Hippocampal formation (tissue), 2 donors: ENCODE measurements at regions not wholly inside any gene's neighbourhood (a gene's known extent, or its start where the extent isn't known, plus 50 kb on each side); places are given as distances from the start of the nearest gene placed in this dataset.

Source experiments
- DNase-seq, 2 donors: peaks; one replicate each; lab custom pipeline; 2025; lab: John Stamatoyannopoulos, UW

DNA sequence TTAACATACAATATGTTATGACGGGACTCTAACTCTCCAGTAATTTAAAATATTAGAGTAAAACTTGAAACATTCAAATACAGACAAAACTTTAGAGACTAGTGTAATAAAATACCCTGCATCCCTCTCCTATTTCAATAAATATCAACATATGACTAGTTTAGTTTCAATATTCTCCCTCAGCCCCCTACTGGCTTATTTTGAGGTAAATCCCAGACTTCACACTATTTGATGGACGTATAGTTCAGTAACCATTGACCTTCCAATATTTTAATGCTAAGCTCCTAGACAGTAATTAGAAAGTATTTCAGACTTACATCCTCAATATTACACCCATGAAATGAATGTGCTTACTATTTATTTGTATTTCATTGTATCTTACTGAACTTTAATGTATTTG is 180.7 kb upstream of the STARD13 start:
- DNase-seq = no peak

DNA sequence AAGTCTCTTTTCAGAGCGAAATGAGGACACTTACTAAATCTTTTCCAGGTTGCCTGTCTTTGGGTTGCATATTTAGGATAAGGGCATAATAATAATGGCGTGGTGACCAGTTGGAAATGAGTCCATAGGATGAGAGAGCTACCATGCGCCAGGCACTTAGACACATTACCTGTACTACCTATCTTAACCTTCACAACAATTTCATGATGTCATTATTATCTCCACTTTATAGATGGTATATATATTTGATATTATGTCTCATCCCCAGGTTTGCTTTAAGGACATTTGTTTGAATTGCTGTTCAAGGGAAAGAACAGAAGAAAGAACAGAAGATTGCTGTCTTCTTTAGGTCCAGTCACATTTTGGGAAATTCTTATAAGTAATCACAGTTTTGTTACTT is 182.0 kb upstream of the STARD13 start:
- no peak for DNase-seq

DNA sequence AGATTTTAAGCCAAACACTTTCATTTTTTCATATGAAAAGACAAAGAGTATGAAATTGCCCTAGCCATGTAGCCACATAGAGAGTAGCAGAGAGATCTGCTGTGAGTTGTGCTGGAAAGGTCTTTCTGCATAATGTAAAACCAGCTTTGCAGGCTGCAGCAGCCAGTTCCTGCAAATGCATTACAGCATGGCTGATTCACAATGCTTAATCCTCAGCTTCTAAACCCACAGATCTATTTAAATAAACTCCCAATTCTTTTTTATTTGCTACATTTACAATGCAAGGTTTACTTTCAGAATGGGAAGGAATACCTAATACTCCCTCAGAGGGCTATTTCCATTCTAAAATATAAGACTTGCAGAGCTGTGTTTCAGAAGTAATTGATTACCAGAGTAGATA is 185.6 kb upstream of the STARD13 start:
- no peak for DNase-seq

DNA sequence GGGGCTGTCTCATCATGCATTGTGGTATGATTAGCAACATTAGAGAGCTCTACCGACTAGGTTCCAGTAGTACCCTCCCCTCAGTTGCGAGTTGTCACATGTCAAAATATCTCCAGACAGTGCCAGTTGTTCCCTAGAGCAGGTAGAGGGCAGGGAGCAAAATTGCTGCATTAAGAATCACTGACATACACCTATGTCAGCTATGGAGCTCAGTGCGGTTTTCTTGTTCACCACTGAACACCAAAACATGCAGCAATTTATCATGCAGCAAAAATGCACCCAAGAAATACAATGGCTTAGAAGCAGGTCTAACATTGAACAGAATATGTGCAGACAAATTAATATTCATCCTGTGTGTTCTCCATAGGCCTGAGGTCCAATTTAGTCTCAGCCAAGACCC is 186.9 kb upstream of the STARD13 start:
- DNase-seq = no peak

DNA sequence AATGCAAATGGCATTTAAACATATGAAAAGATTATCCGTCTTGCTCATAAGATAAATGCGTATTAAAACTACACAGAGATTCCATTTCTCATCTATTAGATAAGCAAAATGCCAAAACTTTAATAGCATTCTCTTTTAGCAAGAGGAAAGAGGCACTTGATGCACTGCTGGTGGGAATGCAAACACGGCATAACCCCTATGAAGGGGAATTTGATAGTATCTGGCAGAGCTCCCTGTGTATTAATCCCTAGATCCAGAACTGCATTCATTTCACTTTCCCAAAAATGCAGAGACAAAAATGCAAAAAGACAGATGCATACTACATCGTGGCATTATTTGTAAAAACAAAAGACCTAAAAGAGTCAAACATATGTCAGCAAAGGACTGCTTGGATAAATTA is 193.6 kb upstream of the STARD13 start:
- DNase-seq = no peak

DNA sequence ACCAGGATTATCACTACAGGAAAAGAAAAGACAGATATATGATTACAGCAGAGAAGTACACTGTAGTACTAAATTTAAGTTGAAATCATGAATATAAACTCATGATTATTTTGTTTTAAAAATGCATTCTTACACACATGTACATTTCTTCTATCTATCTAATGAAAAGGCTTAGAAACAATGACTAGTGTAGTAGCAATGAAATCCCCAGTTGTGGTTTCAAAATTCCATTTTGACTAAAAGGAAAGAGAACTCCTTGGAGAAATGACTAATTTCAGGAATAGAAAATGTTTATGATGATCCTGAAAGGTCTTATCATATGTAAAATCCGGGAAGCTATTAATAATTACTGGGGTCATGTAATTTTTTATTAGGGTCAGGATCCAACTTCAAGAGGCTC is 195.0 kb upstream of the STARD13 start:
- DNase-seq = no peak

DNA sequence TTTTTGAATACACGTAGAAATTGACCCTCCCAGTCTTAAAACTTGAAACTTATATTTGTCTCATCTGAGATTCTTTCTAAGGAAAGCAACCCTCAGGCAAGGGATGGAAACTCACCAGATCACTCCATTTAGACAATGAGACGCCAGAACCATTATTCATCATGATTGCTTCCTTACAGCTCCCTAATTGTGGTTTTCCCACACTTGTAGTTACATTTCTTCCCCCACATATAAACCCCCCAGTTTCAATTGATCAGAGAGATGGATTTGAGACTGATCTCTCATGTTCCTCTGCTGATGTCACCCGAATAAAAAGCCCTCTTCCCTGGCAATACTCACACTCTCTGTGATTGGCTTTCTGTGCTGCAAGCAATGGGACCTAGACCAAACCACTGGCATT is 197.9 kb upstream of the STARD13 start:
- DNase-seq = no peak

DNA sequence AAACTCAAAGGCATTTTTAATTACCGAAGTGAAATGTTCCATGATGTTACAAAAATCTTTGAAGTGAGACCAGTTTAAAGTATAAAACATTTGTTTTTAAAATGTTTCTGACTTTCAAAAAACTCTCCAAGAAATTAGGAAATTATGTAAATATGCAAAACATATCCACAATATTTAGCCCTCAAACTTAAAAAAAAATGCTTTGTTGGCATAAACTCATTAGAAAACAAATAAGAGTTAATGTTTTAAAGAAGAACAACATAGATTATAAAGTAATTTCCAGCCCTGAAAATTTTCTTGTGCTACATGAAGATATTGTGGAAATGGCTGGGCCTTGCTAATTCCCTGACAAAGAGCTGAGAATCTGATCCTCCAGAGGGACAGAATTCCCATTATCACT is 199.7 kb upstream of the STARD13 start:
- DNase-seq = no peak

DNA sequence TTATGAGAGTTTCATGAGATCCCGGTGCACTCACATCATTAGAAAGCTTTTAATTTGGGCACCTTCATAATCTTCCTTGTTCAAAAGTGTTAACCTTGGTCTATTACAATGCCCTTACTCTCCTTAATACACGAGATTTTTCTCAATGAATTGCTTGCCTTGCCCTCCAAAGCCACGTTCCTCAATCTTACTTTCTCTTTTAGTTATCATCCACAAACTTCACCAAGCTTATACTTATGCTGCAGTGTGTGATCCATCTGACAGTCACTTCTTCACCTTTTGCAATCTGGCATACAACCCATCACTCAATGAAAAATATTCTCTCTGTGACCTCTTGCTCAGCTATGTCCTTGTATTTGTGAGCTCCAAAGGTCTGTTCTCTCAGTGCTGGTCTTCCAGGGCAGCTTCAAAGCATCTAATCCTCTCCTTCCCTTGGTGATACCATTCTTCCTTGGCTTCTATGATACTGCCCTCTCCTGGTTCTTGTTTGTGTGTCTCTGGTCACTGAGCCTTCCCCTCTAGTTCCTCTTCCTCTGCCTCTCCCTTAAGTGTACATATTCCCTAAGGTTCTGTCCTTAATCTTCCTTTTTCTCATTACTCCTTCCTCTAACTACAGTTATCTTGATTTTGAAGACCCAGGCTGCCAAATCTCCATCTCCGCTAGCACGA is 202.2 kb upstream of the STARD13 start:
- DNase-seq = peak; percentile 16 to 39

DNA sequence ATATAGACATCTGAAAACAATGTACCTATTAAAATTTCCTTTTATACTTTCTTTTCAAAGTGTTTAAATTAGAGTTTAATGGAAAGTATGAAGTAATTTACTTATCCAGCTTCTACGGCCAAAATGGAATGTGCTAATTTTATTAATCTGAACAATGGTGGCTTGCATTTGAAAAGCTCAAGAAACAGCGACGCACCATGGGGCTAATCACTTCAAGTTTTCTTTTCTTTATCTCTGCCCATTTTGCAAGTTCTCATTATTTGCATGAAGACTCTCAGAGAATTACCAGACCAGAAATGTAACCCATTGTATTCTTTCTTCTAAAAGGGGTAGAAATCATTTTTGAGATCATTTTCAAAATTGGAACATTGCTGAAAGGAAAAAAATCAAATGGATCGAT is 204.0 kb upstream of the STARD13 start:
- no peak for DNase-seq

DNA sequence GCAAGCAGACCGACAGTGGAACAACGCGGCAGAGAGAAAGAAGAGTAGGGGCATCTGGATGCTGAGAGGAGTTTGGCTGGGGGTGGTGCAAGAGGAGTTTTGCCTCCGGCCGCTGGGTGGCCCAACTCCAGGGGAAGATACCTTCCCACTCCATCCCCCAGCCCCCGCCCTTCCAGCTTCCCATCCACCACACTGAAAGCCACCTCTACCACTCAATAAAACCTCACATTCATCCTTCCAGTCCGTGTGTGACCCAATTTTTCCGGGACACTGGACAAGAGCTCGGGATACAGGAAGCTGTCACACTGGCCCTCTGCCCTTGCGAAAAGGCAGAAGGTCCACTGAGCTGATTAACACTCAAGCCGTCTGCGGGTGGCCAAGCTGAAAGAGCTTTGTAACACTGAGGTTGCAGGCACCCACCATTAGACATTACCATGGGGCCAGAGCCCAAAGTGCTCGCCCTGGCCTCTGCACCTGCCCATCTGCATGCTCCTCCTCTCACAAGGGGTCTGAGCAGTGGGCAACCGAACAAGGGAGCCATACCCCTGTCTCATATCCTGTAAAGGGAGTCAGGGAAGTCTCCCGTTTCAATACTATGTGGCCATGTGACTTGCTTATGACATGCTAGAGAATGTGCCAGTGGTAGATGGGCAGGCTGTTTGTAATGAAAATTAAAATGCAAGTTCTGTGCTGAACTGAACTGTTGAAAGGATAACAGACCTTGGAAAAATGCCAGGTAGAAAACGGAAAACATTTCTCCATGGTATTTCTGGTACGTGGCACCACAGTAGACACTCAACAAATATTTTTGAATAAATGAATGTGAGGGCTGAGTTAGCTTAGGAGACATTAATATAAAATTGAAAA is 205.1 kb upstream of the STARD13 start:
- DNase-seq = peak in 1 of 2 donors; percentile 17

DNA sequence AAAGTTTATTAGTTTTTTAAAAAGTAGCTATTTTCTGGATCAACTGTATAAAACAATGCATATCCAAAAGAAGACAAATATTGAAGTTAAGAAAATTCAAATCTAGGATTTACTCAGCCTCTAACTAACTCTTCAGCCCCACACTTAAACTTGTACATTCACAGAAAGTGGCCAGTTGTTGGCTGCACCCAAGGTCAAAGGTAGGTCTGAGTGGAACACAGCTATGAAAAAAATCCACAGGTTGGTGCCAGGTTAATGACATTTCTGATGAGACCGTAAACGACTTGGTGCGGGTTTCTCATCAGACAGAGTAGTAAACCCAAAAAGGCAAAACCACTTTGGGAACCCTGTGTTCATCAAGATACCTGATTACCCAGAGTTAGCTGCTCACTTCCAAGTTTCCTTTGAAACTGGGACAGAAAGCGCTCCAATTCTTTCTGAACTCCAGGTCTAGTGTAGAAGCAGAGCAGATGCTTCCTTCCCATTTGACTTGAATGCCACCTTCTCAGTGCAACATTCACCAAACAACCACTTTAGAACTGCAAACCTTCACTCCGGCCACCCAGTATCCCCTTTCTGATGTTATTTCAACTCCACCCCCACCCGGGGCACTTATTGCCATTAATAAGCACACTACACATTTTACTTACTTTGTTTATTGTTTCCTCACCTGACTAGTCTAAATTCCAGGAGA is 208.3 kb upstream of the STARD13 start:
- DNase-seq = no peak

DNA sequence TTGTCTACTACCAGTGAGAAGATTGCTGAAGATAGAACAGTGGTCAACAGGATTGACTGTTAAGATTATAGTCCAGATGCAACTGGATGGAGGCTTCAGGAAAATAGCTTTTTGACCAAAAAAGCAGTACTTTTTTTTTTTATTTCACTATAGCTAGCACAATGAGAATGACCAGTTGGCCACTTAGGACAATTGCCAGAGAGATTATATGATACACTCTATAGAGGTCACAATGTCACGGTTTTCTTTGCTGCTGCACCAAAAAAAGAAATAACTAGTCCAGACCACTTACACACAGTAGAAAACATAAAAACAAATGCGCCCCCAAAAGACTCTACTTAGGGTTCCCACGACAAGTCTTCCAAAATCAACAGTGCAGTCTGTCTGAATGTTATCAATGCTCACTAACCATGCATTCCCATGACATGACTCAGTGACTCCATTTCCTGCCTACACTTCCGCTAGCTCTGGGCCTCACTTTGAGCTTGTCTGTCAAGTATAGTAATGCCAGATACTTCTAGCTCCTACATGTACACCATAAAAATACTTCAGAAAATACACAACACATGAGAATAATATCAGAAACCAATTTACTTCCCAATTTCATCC is 209.1 kb upstream of the STARD13 start:
- no peak for DNase-seq

DNA sequence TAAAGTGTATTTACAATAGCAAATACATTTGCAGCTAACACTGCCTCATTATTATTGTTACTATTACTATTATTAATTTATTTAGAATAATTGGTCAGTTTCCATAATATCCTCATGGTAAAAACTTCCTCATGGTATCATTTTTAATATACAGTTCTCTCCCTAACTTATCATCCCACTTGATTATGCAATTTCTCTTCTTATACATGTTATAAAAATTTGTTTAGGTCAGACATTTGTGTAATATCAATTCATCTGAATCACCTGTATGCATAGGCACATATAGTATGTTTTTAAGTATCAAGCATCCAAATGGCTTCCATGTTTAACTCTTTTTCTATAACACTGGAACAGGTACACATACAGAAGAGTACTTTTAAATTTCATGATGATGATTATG is 210.8 kb upstream of the STARD13 start:
- no peak for DNase-seq

DNA sequence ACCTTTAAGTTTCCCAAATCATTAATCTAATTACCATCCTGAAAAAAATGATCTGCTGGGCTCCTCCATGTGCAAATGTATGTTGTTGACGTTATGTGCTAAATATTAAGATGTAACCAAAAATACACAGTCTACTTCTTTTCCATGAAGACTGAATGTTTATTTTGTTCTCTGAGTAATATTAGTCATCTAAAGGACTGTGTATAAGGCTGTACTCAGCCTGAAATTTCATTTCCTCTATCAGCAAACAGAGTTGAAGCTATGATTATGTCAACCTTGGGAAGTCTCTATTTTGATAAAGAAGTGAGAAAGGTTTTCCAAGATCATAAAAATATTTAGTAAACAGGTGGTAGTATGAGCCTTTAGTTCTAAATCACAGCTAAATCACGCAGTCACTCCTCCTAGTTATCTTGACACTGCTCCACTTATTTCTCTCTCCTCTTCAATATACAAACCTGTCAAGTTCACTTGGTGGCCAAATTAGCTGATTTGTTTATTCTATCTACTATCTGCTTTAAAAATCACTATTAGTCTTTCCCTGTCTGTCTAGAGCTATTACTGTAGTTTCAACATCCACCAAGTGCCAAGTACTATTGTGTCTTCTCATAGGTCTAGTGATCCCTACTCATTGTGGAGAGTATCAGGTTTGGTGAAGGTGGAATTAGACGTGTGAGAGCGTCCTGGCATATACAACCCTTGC is 211.7 kb upstream of the STARD13 start:
- DNase-seq = no peak

DNA sequence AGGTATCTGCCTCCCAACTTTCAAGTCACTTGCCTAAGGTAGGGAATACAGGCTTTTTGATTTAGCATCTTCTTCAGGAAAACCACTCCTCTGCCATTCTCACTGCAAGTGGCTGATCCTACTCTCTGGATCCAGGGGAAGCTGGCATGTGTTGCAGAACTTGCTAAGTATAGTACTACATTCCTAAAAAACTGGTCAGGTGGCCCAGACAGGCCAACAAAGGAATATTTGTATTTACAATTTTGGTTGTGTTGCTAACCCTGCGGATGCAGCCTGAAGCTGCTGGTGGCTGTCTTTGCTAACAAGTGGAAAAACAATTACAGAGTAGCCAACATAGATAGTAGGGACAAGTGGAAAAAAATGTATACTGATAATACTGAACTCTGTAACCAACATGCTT is 222.5 kb upstream of the STARD13 start:
- no peak for DNase-seq

DNA sequence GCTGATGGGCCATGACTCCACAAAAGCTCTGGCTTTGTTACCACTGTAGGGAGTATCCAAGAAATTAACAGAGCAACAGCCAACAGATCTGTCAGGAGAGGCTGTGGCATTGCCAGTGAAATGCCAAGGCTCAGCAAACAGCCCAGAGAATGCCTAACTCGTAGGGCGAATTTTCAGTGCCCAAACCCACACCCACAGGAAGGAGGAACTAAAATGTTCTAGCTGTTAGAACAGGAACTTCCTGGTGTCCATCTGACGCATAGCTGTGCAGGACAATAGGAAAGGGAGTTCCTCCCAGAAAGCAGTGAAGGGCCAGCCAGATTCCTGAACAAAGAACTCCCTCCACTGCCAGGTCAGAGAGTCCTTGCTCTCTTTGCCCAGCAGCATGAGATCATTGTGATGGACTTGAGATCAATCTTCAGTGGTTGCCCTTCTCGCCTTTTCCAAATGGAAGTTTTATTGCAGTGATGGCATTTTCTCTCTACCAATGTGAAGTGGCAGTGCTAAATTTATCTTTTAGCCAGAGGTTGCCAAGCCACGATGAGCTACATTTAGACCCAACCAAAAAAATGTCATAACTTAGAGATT is 224.2 kb upstream of the STARD13 start:
- peak in 1 of 2 donors; percentile 15 for DNase-seq

DNA sequence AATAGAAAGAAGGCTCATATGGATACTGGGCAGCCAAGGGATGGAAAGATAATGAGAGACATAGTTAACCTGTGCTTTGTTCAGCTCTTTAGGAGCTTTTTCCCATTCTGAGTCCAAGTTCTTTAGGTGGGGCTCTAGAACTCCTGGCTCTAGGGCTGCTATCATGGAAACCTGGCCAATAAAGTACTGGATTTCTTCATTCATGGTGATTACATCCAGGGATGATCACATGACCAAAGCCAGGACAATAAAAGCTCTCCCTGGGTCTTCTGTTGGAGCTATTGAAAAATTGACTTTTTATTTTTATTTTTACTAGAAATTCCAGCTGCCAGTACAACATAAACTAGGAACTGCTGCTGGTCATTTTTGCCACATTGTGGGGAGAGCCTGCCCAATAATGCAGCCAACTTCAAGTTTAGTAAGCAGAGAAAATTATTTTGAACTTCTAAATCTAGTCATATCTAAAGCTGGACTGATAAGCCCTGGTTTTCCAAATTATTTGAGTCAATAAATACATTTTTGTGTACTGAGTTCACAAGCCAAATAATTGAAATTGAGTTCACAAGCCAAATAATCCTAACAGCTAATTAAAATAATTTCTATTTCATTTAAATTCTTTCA is 224.9 kb upstream of the STARD13 start:
- DNase-seq = no peak

DNA sequence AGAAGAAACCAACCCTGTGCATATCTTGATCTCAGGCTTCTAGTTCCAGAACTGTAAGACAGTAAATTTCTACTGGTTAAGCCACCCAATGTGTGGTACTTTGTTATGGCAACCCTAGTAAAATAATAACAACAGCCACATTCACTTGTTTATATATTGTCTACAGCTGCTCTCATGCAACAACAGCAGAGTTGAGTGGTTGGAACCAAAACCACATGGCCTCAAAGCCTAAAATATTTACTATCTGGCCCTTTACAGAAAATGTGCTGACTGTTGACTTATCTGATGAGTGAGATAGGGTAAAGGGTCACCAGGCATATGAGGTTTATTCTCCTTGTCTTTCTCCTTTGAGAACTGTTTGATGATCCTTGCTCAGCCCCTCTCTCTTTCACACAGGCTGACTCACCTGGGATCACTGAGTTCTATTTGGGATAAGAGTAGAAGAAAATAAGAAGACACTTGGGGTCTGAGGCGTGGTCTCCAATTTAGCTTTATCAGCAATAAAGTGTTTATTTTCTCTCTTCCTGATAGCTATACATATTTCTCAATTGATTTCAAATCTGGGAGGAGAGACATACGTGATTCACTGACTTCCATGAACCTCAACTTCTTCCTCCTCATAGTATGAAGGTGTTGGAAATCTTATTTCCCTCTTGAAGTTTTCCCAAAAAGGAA is 227.5 kb upstream of the STARD13 start:
- no peak for DNase-seq

DNA sequence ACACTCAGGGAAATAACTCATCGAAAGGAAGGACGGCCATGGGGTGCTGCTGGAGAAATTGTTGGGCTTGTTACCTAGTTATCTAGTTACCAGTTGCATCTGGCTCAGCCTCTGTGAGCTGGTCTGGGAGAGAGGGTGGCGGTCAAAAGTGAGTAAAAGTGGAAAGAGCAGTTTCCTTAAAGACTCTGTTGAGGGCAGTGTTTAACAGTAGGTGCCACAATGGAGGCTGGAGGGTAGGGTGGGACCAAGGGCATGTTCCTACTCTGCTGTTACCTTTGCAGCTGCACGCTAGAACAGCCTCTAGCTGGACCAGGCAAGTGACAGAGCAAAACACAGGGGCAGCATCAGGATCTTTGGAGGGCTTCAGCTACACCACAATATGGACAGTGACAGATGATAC is 228.8 kb upstream of the STARD13 start:
- no peak for DNase-seq

DNA sequence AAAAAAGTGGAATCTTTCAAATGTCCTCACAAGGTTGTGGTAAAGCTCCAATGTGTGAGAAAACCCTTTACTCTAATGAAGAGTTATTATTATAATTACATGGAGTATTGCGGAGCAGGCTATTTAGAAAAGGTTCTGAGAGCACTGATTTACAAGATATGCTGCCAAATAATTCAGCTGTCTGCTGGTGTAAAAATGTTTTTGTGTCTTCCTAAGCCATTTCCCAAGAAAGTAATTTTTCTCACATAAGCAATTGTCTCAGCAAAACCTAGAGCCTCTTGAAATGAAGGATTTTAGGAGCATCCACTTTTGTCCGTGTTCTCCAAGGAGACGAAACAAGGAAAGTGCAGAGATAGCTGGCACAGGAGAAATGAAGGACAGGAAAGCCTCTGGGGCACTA is 229.6 kb upstream of the STARD13 start:
- DNase-seq = no peak
